PC-3 (cell line): ENCODE measurements at regions not wholly inside any gene's neighbourhood (a gene's known extent, or its start where the extent isn't known, plus 50 kb on each side); places are given as distances from the start of the nearest gene placed in this dataset.

Experiments used
- CTCF ChIP-seq: fragments of 300-600 bp; sonication (generic); conservative IDR thresholded peaks from 2 replicates; pipeline ENCODE4 v1.5.1; 2017; ENCODE audit warnings: antibody characterized with exemption, low read depth, mild to moderate bottlenecking, low read length
- EZH2 ChIP-seq: fragments of 300-600 bp; sonication (generic); IDR thresholded peaks from one replicate; pipeline ENCODE4 v1.6.1; 2017; ENCODE audit warnings: antibody characterized with exemption, mild to moderate bottlenecking, low read length; ENCODE audit not compliant: unreplicated experiment

GRCh38 chr5:155472780-155473179 lies 459.2 kb downstream of the KIF4B start:
- TF ChIP-seq CTCF (no peak), EZH2 (no peak)
